ENCODE measurements at regions not wholly inside any gene's neighbourhood (a gene's known extent, or its start where the extent isn't known, plus 50 kb on each side); places are given as distances from the start of the nearest gene placed in this dataset.

- Histone ChIP-seq H3K27ac (no peak overlapping the region), H3K27me3 (ENCODE audit: insufficient read depth, low read depth, severe bottlenecking) (no peaks in the 10 kb centered on the region), H3K4me3 (ENCODE audit: low read depth, low read length) (no peak overlapping the region), H3K9me3 (ENCODE audit: severe bottlenecking) (no peaks in the 10 kb centered on the region), H3K36me3 (no peaks in the 10 kb centered on the region)
- no peak for DNase-seq
- no peak for TF ChIP-seq CTCF (IDR thresholded peaks at IDR 0.05; ENCODE audit: low read depth, low read length)
These were observed 126.8 kb upstream of the MED13L start for GRCh38 chr12:116404247-116404646.

GRCh38 chr12:116404913-116405611, 127.6 kb upstream of the MED13L start:
- H3K9me3 ChIP-seq (ENCODE audit: severe bottlenecking), result no peaks in the 10 kb centered on the region
- no peak for TF ChIP-seq CTCF (IDR thresholded peaks at IDR 0.05; ENCODE audit: low read depth, low read length)
- H3K27ac ChIP-seq, result no peak overlapping the region
- H3K4me3 ChIP-seq (ENCODE audit: low read depth, low read length), result no peak overlapping the region
- H3K27me3 ChIP-seq (ENCODE audit: insufficient read depth, low read depth, severe bottlenecking), result no peaks in the 10 kb centered on the region
- H3K36me3 ChIP-seq, result no peaks in the 10 kb centered on the region
- DNase-seq, result no peak

GRCh38 chr12:116406529-116406928, 129.0 kb upstream of the MED13L start:
- no peaks in the 10 kb centered on the region for H3K9me3 ChIP-seq (ENCODE audit: severe bottlenecking)
- no peak for DNase-seq

GRCh38 chr12:116408489-116409250, 131.2 kb upstream of the MED13L start:
- Histone ChIP-seq H3K9me3 (ENCODE audit: severe bottlenecking) (no peaks in the 10 kb centered on the region), H3K36me3 (no peaks in the 10 kb centered on the region), H3K27me3 (ENCODE audit: insufficient read depth, low read depth, severe bottlenecking) (no peaks in the 10 kb centered on the region), H3K27ac (no peak overlapping the region), H3K4me3 (ENCODE audit: low read depth, low read length) (no peak overlapping the region)
- DNase-seq, result no peak
- TF ChIP-seq CTCF (IDR thresholded peaks at IDR 0.05; ENCODE audit: low read depth, low read length), result no peak

More at GRCh38 chr12:116406529-116406928, 129.0 kb upstream of the MED13L start:
- Histone ChIP-seq H3K27ac (no peak overlapping the region), H3K36me3 (no peaks in the 10 kb centered on the region), H3K4me3 (ENCODE audit: low read depth, low read length) (no peak overlapping the region), H3K27me3 (ENCODE audit: insufficient read depth, low read depth, severe bottlenecking) (no peaks in the 10 kb centered on the region)
- no peak for TF ChIP-seq CTCF (IDR thresholded peaks at IDR 0.05; ENCODE audit: low read depth, low read length)

- no peaks in the 10 kb centered on the region for H3K36me3 ChIP-seq
- no peak for DNase-seq
- no peak overlapping the region for H3K4me3 ChIP-seq (ENCODE audit: low read depth, low read length)
- H3K27me3 ChIP-seq (ENCODE audit: insufficient read depth, low read depth, severe bottlenecking), result no peaks in the 10 kb centered on the region
- TF ChIP-seq CTCF (IDR thresholded peaks at IDR 0.05; ENCODE audit: low read depth, low read length), result no peak
- H3K27ac ChIP-seq, result no peak overlapping the region
- H3K9me3 ChIP-seq (ENCODE audit: severe bottlenecking), result no peaks in the 10 kb centered on the region
These were observed 134.5 kb upstream of the MED13L start for GRCh38 chr12:116411977-116412376.

All from WERI-Rb-1 (cell line).